K562 (cell line): ENCODE measurements at regions not wholly inside any gene's neighbourhood (a gene's known extent, or its start where the extent isn't known, plus 50 kb on each side); places are given as distances from the start of the nearest gene placed in this dataset.
"Not testable (repeated sequence)": the region's sequence is repeated elsewhere in the genome, so short reads cannot be mapped to it uniquely, and the experiment has no call there.

ENCODE experiments used
- CHD2 ChIP-seq: IDR thresholded peaks from 2 replicates; pipeline ENCODE4 v1.6.1; 2011; ENCODE audit warnings: low read depth, low read length
- TOE1 ChIP-seq, 2 experiments: fragments of 450-650 bp in 1 of 2; sonication (generic) in 1 of 2; formaldehyde crosslinking in 1 of 2; IDR thresholded peaks; 2 replicates each; pipeline versions ENCODE4 v1.7.1 to v1.8.0; 2016 to 2022; ENCODE audit warnings: borderline replicate concordance in 2 of 2, mild to moderate bottlenecking in 2 of 2, antibody characterized with exemption in 1 of 2, inconsistent platforms in 1 of 2, low read depth in 1 of 2, missing genetic modification reagents in 1 of 2, moderate library complexity in 1 of 2
- TF ChIP-seq, protein P1 (sequence below), 3 experiments: IDR thresholded peaks in 2 of 3; conservative IDR thresholded peaks in 1 of 3; 2 replicates each; pipeline ENCODE4 v1.5.1; 2011 to 2012; ENCODE audit warnings: low read length in 3 of 3, mild to moderate bottlenecking in 3 of 3, control low read depth in 2 of 3, improper control_type of control experiment in 1 of 3, inconsistent platforms in 1 of 3, low read depth in 1 of 3, mixed read lengths in 1 of 3, moderate library complexity in 1 of 3; ENCODE audit not compliant: insufficient read depth in 2 of 3

DNA sequence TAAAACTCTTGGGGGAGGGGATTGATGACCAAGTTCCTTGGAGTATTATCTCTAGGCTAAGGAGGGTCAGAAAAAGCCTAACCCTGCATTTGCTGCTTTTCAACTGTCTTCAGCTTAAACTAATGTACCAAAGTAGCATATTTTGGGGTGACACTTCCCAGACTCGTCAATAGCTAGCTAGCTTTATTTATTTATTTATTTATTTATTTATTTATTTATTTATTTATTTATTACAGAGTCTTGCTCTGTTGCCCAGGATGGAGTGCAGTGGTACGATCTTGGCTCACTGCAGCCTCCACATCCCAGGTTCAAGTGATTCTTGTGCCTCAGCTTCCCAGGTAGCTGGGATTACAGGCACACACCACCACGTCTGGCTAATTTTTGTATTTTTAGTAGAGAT, 257.1 kb downstream of the S1PR1 start:
- TF ChIP-seq, protein P1, sequence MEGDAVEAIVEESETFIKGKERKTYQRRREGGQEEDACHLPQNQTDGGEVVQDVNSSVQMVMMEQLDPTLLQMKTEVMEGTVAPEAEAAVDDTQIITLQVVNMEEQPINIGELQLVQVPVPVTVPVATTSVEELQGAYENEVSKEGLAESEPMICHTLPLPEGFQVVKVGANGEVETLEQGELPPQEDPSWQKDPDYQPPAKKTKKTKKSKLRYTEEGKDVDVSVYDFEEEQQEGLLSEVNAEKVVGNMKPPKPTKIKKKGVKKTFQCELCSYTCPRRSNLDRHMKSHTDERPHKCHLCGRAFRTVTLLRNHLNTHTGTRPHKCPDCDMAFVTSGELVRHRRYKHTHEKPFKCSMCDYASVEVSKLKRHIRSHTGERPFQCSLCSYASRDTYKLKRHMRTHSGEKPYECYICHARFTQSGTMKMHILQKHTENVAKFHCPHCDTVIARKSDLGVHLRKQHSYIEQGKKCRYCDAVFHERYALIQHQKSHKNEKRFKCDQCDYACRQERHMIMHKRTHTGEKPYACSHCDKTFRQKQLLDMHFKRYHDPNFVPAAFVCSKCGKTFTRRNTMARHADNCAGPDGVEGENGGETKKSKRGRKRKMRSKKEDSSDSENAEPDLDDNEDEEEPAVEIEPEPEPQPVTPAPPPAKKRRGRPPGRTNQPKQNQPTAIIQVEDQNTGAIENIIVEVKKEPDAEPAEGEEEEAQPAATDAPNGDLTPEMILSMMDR (IDR thresholded peaks at IDR 0.05 in 2 of 3, conservative IDR thresholded peaks at IDR 0.05 in 1 of 3; ENCODE audit: insufficient read depth in 2 of 3, low read depth in 1 of 3, low read length in 3 of 3), result not testable (repeated sequence)
- TF ChIP-seq CHD2; TOE1 (IDR thresholded peaks at IDR 0.05; ENCODE audit: borderline replicate concordance); TOE1 (CRISPR knock-in tag; IDR thresholded peaks at IDR 0.05; ENCODE audit: borderline replicate concordance, low read depth): not testable (repeated sequence)
